Kidney epithelial cell (primary cell): ENCODE measurements at regions not wholly inside any gene's neighbourhood (a gene's known extent, or its start where the extent isn't known, plus 50 kb on each side); places are given as distances from the start of the nearest gene placed in this dataset.

Source experiments
- DNase-seq: peaks from one replicate; pipeline ENCODE4 v3.0.0-alpha.2; 2010; ENCODE audit warnings: low read depth
- H3K27me3 ChIP-seq: 2 replicates; pipeline ENCODE4 v1.6.0; 2011; ENCODE audit warnings: low read length; ENCODE audit not compliant: control insufficient read depth, insufficient read depth
- H3K36me3 ChIP-seq: 2 replicates; pipeline ENCODE4 v1.5.1; 2011; ENCODE audit warnings: low read length; ENCODE audit not compliant: control insufficient read depth, insufficient read depth
- H3K4me3 ChIP-seq: 2 replicates; pipeline ENCODE4 v1.5.1; 2011; ENCODE audit warnings: low read depth, mild to moderate bottlenecking, control low read depth, low read length
- CTCF ChIP-seq: IDR thresholded peaks from 2 replicates; pipeline ENCODE4 v1.5.1; 2011; ENCODE audit warnings: mild to moderate bottlenecking, moderate library complexity, low read length, control low read depth, inconsistent platforms; ENCODE audit not compliant: insufficient read depth, poor library complexity, severe bottlenecking

DNA sequence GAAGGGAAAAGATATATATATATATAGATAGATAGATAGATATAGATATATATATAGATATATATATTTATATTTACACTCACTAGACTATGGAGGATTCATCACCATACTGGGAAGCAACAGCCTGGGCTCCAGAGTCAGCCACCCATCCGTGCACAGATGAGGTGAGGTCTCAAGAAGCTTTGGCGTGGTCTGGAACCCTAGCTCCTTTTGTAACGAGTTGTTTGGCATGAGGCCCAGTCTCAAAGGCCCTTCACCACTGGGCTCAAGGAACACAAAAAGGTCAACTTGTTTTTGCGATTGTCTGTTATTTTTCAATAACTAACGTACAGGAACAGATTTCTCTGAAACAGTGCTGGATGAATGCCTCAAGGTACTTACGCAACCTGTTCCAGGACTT is 448.7 kb downstream of the CMPK2 start:
- no peak for TF ChIP-seq CTCF
- H3K4me3 ChIP-seq, result no peak overlapping the region
- H3K36me3 ChIP-seq, result no peaks in the 10 kb centered on the region
- no peaks in the 10 kb centered on the region for H3K27me3 ChIP-seq
- DNase-seq, result no peak

- Histone ChIP-seq H3K4me3 (no peak overlapping the region), H3K27me3 (no peaks in the 10 kb centered on the region), H3K36me3 (no peaks in the 10 kb centered on the region)
- DNase-seq, result no peak
- no peak for TF ChIP-seq CTCF
These were observed 447.4 kb downstream of the CMPK2 start for GRCh38 chr2:6418291-6418690.

DNA sequence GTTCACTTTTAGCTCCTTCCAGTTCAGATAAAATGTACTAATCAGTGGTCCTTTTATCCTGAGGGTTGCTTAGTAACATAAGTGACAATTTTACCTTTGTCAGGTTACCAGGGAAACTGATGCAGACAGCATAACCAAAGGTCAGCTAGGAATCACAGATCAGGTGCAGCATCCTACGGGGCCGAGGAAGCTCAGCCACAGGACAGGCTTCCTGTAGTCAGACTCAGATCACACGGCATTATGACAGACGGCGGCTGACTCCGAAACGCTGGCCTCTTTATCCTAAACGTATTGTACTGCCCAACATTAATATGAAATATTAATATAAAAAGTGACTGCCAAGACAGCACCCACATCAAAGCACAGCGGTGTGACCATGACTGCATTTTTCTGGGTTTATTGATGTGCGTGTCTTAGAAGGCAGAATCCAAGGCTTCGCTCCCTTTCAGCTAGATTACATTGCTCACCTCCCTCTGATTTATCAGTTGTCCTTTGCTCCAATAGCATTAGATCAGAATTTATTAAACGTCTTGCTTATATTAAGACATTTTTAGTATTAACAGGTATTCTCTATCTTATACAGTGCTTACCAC is 444.5 kb downstream of the CMPK2 start:
- no peaks in the 10 kb centered on the region for H3K36me3 ChIP-seq
- no peak overlapping the region for H3K4me3 ChIP-seq
- no peaks in the 10 kb centered on the region for H3K27me3 ChIP-seq
- DNase-seq, result no peak
- no peak for TF ChIP-seq CTCF

DNA sequence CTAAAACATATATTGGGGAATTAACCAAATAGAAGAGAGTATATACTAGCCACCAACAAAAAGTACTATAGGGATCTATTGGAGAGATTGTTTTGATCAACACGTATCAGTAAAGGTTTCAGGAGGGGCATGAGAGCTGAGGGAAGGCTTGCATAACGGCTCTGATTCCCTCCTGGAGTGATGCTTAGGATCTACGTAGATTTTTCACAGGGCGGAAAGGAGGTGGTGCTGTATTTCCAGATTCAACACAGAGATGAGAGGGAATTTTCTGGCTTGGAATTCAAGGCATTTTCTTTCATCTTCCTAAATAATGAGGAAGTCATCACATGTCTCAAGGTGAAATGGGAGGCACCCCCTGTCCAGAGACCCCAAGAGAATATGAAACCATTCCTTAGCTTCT is 443.8 kb downstream of the CMPK2 start:
- TF ChIP-seq CTCF, result no peak
- DNase-seq, result no peak
- H3K27me3 ChIP-seq, result no peaks in the 10 kb centered on the region
- no peak overlapping the region for H3K4me3 ChIP-seq
- no peaks in the 10 kb centered on the region for H3K36me3 ChIP-seq

GRCh38 chr2:6423157-6423556 is 442.6 kb downstream of the CMPK2 start:
- Histone ChIP-seq H3K36me3 (no peaks in the 10 kb centered on the region), H3K27me3 (no peaks in the 10 kb centered on the region), H3K4me3 (no peak overlapping the region)
- TF ChIP-seq CTCF, result no peak
- DNase-seq, result no peak

DNA sequence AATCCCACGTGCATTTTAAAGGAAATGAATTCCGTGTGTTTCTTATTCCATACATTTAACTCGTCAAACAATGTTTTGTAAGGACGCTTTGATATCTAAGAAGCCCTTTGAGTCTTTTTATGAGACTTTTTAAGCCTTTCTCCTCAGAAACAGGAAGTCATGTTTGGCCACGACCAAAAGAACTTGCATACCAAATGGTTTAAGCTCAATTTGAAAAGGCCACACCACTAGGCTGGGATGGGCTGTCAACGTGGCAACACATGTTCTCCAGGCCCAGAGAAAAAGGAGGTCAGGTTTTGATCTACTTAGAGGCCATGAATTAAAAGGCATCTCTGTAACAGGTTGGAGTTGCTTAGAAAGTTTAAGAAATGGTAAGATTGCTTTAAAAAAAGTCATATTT is 441.8 kb downstream of the CMPK2 start:
- no peak for TF ChIP-seq CTCF
- H3K36me3 ChIP-seq, result no peaks in the 10 kb centered on the region
- H3K4me3 ChIP-seq, result no peak overlapping the region
- DNase-seq, result no peak
- no peaks in the 10 kb centered on the region for H3K27me3 ChIP-seq
